ENCODE measurements at regions not wholly inside any gene's neighbourhood (a gene's known extent, or its start where the extent isn't known, plus 50 kb on each side); places are given as distances from the start of the nearest gene placed in this dataset.
"Not testable (repeated sequence)": the region's sequence is repeated elsewhere in the genome, so short reads cannot be mapped to it uniquely, and the experiment has no call there.

DNA sequence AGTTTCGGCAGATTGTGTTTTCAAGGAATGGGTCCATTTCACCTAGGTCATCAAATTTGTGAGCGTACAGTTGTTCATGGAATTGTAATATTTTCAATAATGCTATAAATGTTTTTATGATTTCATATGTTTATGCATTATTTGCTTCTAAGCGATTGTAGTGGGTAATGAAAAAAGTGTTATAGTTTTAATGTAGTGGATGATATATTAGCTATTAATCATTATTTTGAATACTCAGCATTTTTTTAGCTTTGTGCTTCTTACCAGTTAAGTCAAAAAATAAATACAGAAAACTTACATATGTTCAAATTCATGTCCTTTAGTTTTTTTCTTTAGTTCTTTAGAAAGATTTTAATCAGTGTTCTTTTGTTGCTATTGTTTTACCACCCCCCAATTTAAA, 677.0 kb downstream of the STK39 start:
- no peaks in the 10 kb centered on the region for H3K36me3 ChIP-seq (ENCODE audit: insufficient read depth, low read length)
- H3K9ac ChIP-seq (ENCODE audit: low read length): no peak overlapping the region
- no peaks in the 10 kb centered on the region for H3K27me3 ChIP-seq (ENCODE audit: insufficient read depth, low read depth, low read length)
- H3K79me2 ChIP-seq (replicated peaks; ENCODE audit: insufficient read depth, low read length): no peaks in the 10 kb centered on the region
- TF ChIP-seq TAF1 (IDR thresholded peaks at IDR 0.05; ENCODE audit: low read depth) (no peak), CTCF (IDR thresholded peaks at IDR 0.05; ENCODE audit: poor library complexity, severe bottlenecking) (no peak), POLR2AphosphoS5 (IDR thresholded peaks at IDR 0.05) (no peak), MXI1 (conservative IDR thresholded peaks at IDR 0.05; ENCODE audit: poor library complexity, severe bottlenecking) (no peak), RAD21 (conservative IDR thresholded peaks at IDR 0.05) (no peak), EZH2 (IDR thresholded peaks at IDR 0.05; ENCODE audit: borderline replicate concordance, insufficient read depth, low read length, poor library complexity, severe bottlenecking) (no peak), REST (IDR thresholded peaks at IDR 0.05; ENCODE audit: borderline replicate concordance) (no peak), EP300 (conservative IDR thresholded peaks at IDR 0.05; ENCODE audit: poor library complexity, severe bottlenecking) (no peak), SMC3 (conservative IDR thresholded peaks at IDR 0.05; ENCODE audit: poor library complexity) (no peak)
- H4K20me1 ChIP-seq (ENCODE audit: insufficient read depth): no peaks in the 10 kb centered on the region
- H2AFZ ChIP-seq (ENCODE audit: low read depth, low read length): no peak overlapping the region
- no peaks in the 10 kb centered on the region for H3K9me3 ChIP-seq (ENCODE audit: low read length)
- H3K27ac ChIP-seq (ENCODE audit: low read length): no peak overlapping the region
- H3K4me2 ChIP-seq (ENCODE audit: low read length): no peak overlapping the region
- H3K9me2 ChIP-seq (ENCODE audit: insufficient read depth, low read length): no peaks in the 10 kb centered on the region
- H3K4me3 ChIP-seq (ENCODE audit: low read length): no peak overlapping the region
- H3F3A ChIP-seq (ENCODE audit: insufficient read depth, low read length, poor library complexity, severe bottlenecking): no peaks in the 10 kb centered on the region

GRCh38 chr2:167563885-167564619, 675.8 kb downstream of the XIRP2 start:
- not testable (repeated sequence) for H3K4me2 ChIP-seq (ENCODE audit: low read length); H3K9me2 ChIP-seq (ENCODE audit: insufficient read depth, low read length); H4K20me1 ChIP-seq (ENCODE audit: insufficient read depth); H3K9ac ChIP-seq (ENCODE audit: low read length); H3K36me3 ChIP-seq (ENCODE audit: insufficient read depth, low read length); H3K79me2 ChIP-seq (replicated peaks; ENCODE audit: insufficient read depth, low read length); H3K9me3 ChIP-seq (ENCODE audit: low read length); H3K27ac ChIP-seq (ENCODE audit: low read length); H3K4me3 ChIP-seq (ENCODE audit: low read length); H3F3A ChIP-seq (ENCODE audit: insufficient read depth, low read length, poor library complexity, severe bottlenecking); H2AFZ ChIP-seq (ENCODE audit: low read depth, low read length); H3K27me3 ChIP-seq (ENCODE audit: insufficient read depth, low read depth, low read length)

DNA sequence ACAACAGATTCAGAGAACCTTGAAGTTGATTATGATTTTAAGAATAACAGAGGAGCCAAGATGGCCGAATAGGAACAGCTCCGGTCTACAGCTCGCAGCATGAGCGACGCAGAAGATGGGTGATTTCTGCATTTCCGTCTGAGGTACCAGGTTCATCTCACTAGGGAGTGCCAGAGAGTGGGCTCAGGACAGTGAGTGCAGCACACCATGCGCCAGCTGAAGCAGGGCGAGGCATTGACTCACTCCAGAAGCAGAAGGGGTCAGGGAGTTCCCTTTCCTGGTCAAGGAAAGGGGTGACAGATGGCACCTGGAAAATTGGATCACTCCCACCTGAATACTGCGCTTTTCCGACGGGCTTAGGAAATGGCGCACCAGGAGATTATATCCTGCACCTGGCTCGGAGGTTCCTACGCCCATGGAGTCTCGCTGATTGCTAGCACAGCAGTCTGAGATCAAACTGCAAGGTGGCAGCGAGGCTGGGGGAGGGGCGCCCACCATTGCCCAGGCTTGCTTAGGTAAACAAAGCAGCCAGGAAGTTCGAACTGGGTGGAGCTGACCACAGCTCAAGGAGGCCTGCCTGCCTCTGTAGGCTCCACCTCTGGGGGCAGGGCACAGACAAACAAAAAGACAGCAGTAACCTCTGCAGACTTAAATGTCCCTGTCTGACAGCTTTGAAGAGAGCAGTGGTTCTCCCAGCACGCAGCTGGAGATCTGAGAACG, 670.2 kb downstream of the XIRP2 start:
- not testable (repeated sequence) for H3K27ac ChIP-seq (ENCODE audit: low read length); H3K9ac ChIP-seq (ENCODE audit: low read length); H3K4me3 ChIP-seq (ENCODE audit: low read length); H3K9me3 ChIP-seq (ENCODE audit: low read length); H3K79me2 ChIP-seq (replicated peaks; ENCODE audit: insufficient read depth, low read length); H3K27me3 ChIP-seq (ENCODE audit: insufficient read depth, low read depth, low read length); H3K9me2 ChIP-seq (ENCODE audit: insufficient read depth, low read length); H3F3A ChIP-seq (ENCODE audit: insufficient read depth, low read length, poor library complexity, severe bottlenecking); H3K36me3 ChIP-seq (ENCODE audit: insufficient read depth, low read length); H3K4me2 ChIP-seq (ENCODE audit: low read length); H2AFZ ChIP-seq (ENCODE audit: low read depth, low read length); H4K20me1 ChIP-seq (ENCODE audit: insufficient read depth)

All from neural cell (in vitro differentiated cells).